Mesenchymal stem cell (in vitro differentiated cells and primary cell): ENCODE measurements at regions not wholly inside any gene's neighbourhood (a gene's known extent, or its start where the extent isn't known, plus 50 kb on each side); places are given as distances from the start of the nearest gene placed in this dataset.

Experiments used
- DNase-seq: peaks from one replicate; pipeline ENCODE4 v3.0.0-alpha.2; 2013
- H2AFZ ChIP-seq: one replicate; pipeline ENCODE4 v1.6.1; 2013; ENCODE audit warnings: low read depth, mild to moderate bottlenecking, control low read depth, inconsistent platforms, low read length, moderate library complexity
- H2AK5ac ChIP-seq: 2 replicates; pipeline ENCODE4 v1.6.1; 2013; ENCODE audit warnings: low read length, moderate library complexity, mild to moderate bottlenecking, inconsistent platforms; ENCODE audit not compliant: severe bottlenecking
- H2BK120ac ChIP-seq: one replicate; pipeline ENCODE4 v1.6.1; 2013; ENCODE audit warnings: low read depth, mild to moderate bottlenecking, inconsistent platforms, low read length, moderate library complexity
- H2BK12ac ChIP-seq, 2 experiments: one replicate each; pipeline ENCODE4 v1.6.1; 2013; ENCODE audit warnings: inconsistent platforms in 2 of 2, low read length in 2 of 2, mild to moderate bottlenecking in 2 of 2, moderate library complexity in 2 of 2, control low read depth in 1 of 2
- H2BK15ac ChIP-seq: one replicate; pipeline ENCODE4 v1.6.1; 2013; ENCODE audit warnings: mild to moderate bottlenecking, low read depth, inconsistent platforms; ENCODE audit not compliant: poor library complexity, severe bottlenecking
- H2BK5ac ChIP-seq: 2 replicates; pipeline ENCODE4 v1.6.1; 2013; ENCODE audit warnings: low read depth, mild to moderate bottlenecking, low read length, control low read depth, inconsistent platforms; ENCODE audit not compliant: poor library complexity, severe bottlenecking
- H3K14ac ChIP-seq, 2 experiments: one replicate each; pipeline ENCODE4 v1.6.1; 2013; ENCODE audit warnings: inconsistent platforms in 2 of 2, low read length in 2 of 2, control low read depth in 1 of 2, mild to moderate bottlenecking in 1 of 2, moderate library complexity in 1 of 2
- H3K18ac ChIP-seq, 2 experiments: one replicate each; pipeline ENCODE4 v1.6.1; 2013; ENCODE audit warnings: inconsistent platforms in 2 of 2, low read length in 2 of 2, control low read depth in 1 of 2, low read depth in 1 of 2, mild to moderate bottlenecking in 1 of 2
- H3K23ac ChIP-seq, 2 experiments: one replicate each; pipeline ENCODE4 v1.6.1; 2013; ENCODE audit warnings: inconsistent platforms in 2 of 2, low read length in 2 of 2, mild to moderate bottlenecking in 2 of 2, moderate library complexity in 2 of 2, control low read depth in 1 of 2
- H3K27ac ChIP-seq: 2 replicates; pipeline ENCODE4 v1.5.1; 2013; ENCODE audit warnings: mild to moderate bottlenecking, moderate library complexity, low read length, control low read depth, inconsistent platforms; ENCODE audit not compliant: poor library complexity, severe bottlenecking
- H3K27me3 ChIP-seq, 2 experiments: 2 replicates each; pipeline versions ENCODE4 v1.6.1 to v1.7.0; 2013; ENCODE audit warnings: low read length in 2 of 2, mild to moderate bottlenecking in 2 of 2, moderate library complexity in 2 of 2, control low read depth in 1 of 2, inconsistent platforms in 1 of 2; ENCODE audit not compliant: control insufficient read depth in 1 of 2, insufficient read depth in 1 of 2
- H3K36me3 ChIP-seq, 2 experiments: 2 replicates each; pipeline versions ENCODE4 v1.6.1 to v1.7.0; 2013; ENCODE audit warnings: low read length in 2 of 2, control low read depth in 1 of 2, inconsistent platforms in 1 of 2, low read depth in 1 of 2, mild to moderate bottlenecking in 1 of 2; ENCODE audit not compliant: insufficient read depth in 2 of 2, control insufficient read depth in 1 of 2
- H3K4ac ChIP-seq, 2 experiments: one replicate each; pipeline ENCODE4 v1.6.1; 2013; ENCODE audit warnings: inconsistent platforms in 2 of 2, low read length in 2 of 2, mild to moderate bottlenecking in 2 of 2, moderate library complexity in 2 of 2, control low read depth in 1 of 2, low read depth in 1 of 2
- H3K4me1 ChIP-seq: 2 replicates; pipeline ENCODE4 v1.6.1; 2013; ENCODE audit warnings: low read depth, low read length, control low read depth; ENCODE audit not compliant: control insufficient read depth, insufficient read depth
- H3K4me2 ChIP-seq: 2 replicates; pipeline ENCODE4 v1.6.1; 2013; ENCODE audit warnings: low read length, mild to moderate bottlenecking, inconsistent platforms; ENCODE audit not compliant: poor library complexity, severe bottlenecking
- H3K4me3 ChIP-seq, 2 experiments: 2 replicates each; pipeline versions ENCODE4 v1.5.1 to v1.7.0; 2013; ENCODE audit warnings: low read length in 2 of 2, mild to moderate bottlenecking in 2 of 2, control low read depth in 1 of 2, low read depth in 1 of 2; ENCODE audit not compliant: insufficient read depth in 1 of 2
- H3K79me1 ChIP-seq: replicated peaks from 2 replicates; pipeline ENCODE4 v1.6.1; 2013; ENCODE audit warnings: mild to moderate bottlenecking, control low read depth, low read length, inconsistent platforms; ENCODE audit not compliant: poor library complexity, severe bottlenecking
- H3K9ac ChIP-seq: 2 replicates; pipeline ENCODE4 v1.7.0; 2013; ENCODE audit warnings: mild to moderate bottlenecking, low read length, moderate library complexity
- H3K9me3 ChIP-seq: 2 replicates; pipeline ENCODE4 v1.7.0; 2013; ENCODE audit warnings: mild to moderate bottlenecking, low read length; ENCODE audit not compliant: control insufficient read depth
- H4K8ac ChIP-seq: one replicate; pipeline ENCODE4 v1.6.1; 2013; ENCODE audit warnings: inconsistent platforms, mild to moderate bottlenecking, low read length, moderate library complexity
- H4K91ac ChIP-seq: one replicate; pipeline ENCODE4 v1.6.1; 2013; ENCODE audit warnings: mild to moderate bottlenecking, low read length, inconsistent platforms
- WGBS: methylation state at CpG from one replicate; pipeline ENCODE4 v1.1.7; 2013; ENCODE audit warnings: mixed read lengths; 5-methylcytosine and 5-hydroxymethylcytosine counted together

DNA sequence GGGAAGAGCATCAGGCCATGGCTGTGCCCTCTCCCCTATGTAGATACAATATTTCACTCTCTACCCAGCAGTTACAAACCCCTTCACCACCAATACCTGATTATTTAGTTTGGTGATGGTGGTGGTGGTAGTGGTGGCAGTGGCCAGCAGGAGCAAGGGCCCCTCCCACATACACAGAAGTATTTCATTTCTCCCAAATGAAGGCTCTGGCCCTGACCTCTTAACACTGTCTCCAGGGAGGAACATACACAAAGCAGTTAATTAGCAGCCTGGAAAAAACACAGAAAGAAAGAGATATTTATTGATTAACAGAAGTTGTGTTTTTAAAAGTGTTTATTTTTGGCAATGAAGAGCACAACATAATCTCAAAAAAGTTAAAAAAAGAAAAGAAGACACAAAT lies 212.7 kb upstream of the SAMSN1 start:
- H3K4ac ChIP-seq = no peak overlapping the region
- no peak overlapping the region for H2BK12ac ChIP-seq
- H3K79me1 ChIP-seq = no peaks in the 10 kb centered on the region
- H3K9ac ChIP-seq = no peak overlapping the region
- no peaks in the 10 kb centered on the region for H3K27me3 ChIP-seq
- no peak overlapping the region for H3K14ac ChIP-seq
- no peak overlapping the region for H3K27ac ChIP-seq
- no peak overlapping the region for H3K18ac ChIP-seq
- H2BK5ac ChIP-seq = no peak overlapping the region
- no peaks in the 10 kb centered on the region for H3K4me1 ChIP-seq
- H4K8ac ChIP-seq = no peak overlapping the region
- no peak overlapping the region for H4K91ac ChIP-seq
- no peak overlapping the region for H2BK120ac ChIP-seq
- no peak overlapping the region for H2AFZ ChIP-seq
- DNase-seq = no peak
- no peak overlapping the region for H3K4me3 ChIP-seq
- H2BK15ac ChIP-seq = no peak overlapping the region
- no peak overlapping the region for H2AK5ac ChIP-seq
- H3K4me2 ChIP-seq = no peak overlapping the region
- H3K23ac ChIP-seq = no peak overlapping the region
- H3K36me3 ChIP-seq = no peaks in the 10 kb centered on the region
- H3K9me3 ChIP-seq = peaks cover 11% of the 10 kb centered on the region

DNA sequence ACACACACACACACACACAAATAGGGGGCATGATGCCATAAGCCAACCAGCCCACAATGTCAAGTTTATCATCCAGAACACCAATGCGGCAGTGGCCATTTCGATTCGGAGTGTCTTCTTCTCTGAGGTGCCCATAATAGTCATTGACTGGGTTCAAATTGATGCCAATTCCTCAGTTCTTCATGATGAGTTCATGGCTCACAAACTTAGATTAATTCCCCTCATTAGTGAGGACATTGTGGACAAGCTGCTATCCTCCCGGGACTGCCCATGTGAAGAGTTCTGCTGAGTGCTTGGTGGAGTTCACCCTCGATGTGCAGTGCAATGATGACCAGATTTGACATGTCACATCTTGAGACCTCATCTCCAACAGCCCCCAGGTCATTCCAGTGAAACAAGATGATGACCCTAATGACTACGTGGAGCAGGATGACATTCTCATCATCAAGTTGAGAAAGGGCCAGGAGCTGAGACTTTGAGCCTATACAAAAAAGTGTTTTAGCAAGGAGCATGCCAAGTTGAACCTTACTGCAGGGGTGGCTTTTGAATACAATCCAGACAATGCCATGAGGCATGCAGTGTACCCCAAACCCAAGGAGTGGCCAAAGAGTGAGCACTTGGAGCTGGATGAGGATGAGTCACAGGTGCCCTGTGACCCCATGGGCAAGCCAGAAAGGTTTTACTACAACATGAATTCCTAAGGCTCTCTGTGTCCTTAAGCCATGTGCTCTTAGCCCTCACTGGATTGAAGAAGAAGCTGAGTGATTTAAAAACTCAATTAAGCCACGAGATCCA lies 211.6 kb upstream of the SAMSN1 start:
- H4K91ac ChIP-seq = no peak overlapping the region
- H2AFZ ChIP-seq = no peak overlapping the region
- no peak overlapping the region for H3K4ac ChIP-seq
- 88% methylated on average over 7 of the region's 7 CpGs for WGBS
- H3K4me1 ChIP-seq = no peaks in the 10 kb centered on the region
- no peak overlapping the region for H2BK120ac ChIP-seq
- no peak overlapping the region for H3K27ac ChIP-seq
- no peak for DNase-seq
- H3K14ac ChIP-seq = no peak overlapping the region
- H3K9me3 ChIP-seq = peaks cover 11% of the 10 kb centered on the region
- H2BK5ac ChIP-seq = no peak overlapping the region
- no peaks in the 10 kb centered on the region for H3K36me3 ChIP-seq
- H4K8ac ChIP-seq = no peak overlapping the region
- H3K18ac ChIP-seq = no peak overlapping the region
- H3K23ac ChIP-seq = no peak overlapping the region
- H3K4me2 ChIP-seq = no peak overlapping the region
- no peaks in the 10 kb centered on the region for H3K79me1 ChIP-seq
- H3K27me3 ChIP-seq = no peaks in the 10 kb centered on the region
- H3K4me3 ChIP-seq = no peak overlapping the region
- H3K9ac ChIP-seq = no peak overlapping the region
- no peak overlapping the region for H2AK5ac ChIP-seq
- no peak overlapping the region for H2BK15ac ChIP-seq
- no peak overlapping the region for H2BK12ac ChIP-seq

DNA sequence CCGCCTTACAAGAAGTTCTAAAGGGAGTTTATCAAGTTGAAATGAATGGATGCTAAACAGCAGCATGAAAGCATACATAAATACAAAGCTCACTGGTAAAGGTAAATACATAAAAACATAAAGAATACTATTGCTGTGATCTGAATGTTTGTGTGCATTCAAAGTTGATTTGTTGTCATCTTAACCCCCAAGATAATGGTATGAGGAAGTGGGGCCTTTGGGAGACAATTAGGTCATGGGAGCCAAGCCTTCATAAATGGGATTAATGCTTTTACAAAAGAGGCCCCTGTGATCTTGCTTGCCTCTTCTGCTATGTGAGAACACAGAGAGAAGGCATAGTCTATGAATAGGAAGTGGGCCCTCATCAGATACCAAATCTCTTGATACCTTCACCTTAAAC lies 209.0 kb upstream of the SAMSN1 start:
- H3K9ac ChIP-seq = no peak overlapping the region
- H3K4me1 ChIP-seq = no peaks in the 10 kb centered on the region
- no peak overlapping the region for H4K91ac ChIP-seq
- H3K4me3 ChIP-seq = no peak overlapping the region
- no peaks in the 10 kb centered on the region for H3K27me3 ChIP-seq
- H3K27ac ChIP-seq = no peak overlapping the region
- no peaks in the 10 kb centered on the region for H3K36me3 ChIP-seq
- no peak overlapping the region for H3K14ac ChIP-seq
- H3K23ac ChIP-seq = no peak overlapping the region
- H2AFZ ChIP-seq = no peak overlapping the region
- peaks cover 11% of the 10 kb centered on the region for H3K9me3 ChIP-seq
- DNase-seq = no peak
- no peak overlapping the region for H2AK5ac ChIP-seq
- no peak overlapping the region for H2BK12ac ChIP-seq
- H4K8ac ChIP-seq = no peak overlapping the region
- no peaks in the 10 kb centered on the region for H3K79me1 ChIP-seq
- H2BK120ac ChIP-seq = no peak overlapping the region
- no peak overlapping the region for H3K4ac ChIP-seq
- no peak overlapping the region for H2BK5ac ChIP-seq
- no peak overlapping the region for H3K4me2 ChIP-seq
- whole genome bisulfite sequencing = no CpG with 5 or more reads among the region's 1 CpG
- no peak overlapping the region for H3K18ac ChIP-seq
- H2BK15ac ChIP-seq = no peak overlapping the region

DNA sequence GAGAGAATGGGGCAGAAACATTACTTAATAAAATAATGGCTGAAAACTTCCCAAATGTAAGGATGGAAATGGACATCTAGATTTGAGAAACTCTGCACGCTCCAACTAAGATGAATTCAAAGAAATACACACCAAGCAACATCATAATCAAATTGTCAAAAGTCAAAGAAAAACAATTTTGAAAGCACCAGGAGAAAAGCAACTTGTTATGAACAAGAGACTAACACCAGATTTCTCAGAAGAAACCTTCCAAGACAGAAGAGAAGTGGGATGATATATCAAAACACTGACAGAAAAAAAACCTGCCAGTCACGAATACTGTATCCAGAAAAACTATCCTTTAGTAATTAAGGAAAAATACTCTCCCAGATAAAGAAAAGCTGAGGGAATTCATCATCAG lies 208.6 kb upstream of the SAMSN1 start:
- no peak overlapping the region for H2AFZ ChIP-seq
- H3K27ac ChIP-seq = no peak overlapping the region
- WGBS = 83% methylated on average over 1 of the region's 2 CpGs

More for the DNA sequence above, 208.6 kb upstream of the SAMSN1 start:
- H2BK120ac ChIP-seq = no peak overlapping the region
- no peak overlapping the region for H3K9ac ChIP-seq
- no peaks in the 10 kb centered on the region for H3K27me3 ChIP-seq
- H3K36me3 ChIP-seq = no peaks in the 10 kb centered on the region
- no peak overlapping the region for H3K4ac ChIP-seq
- H3K9me3 ChIP-seq = peaks cover 11% of the 10 kb centered on the region
- no peak overlapping the region for H4K91ac ChIP-seq
- no peak overlapping the region for H3K18ac ChIP-seq
- H3K4me3 ChIP-seq = no peak overlapping the region
- no peak overlapping the region for H4K8ac ChIP-seq
- H2BK15ac ChIP-seq = no peak overlapping the region
- no peak overlapping the region for H2AK5ac ChIP-seq
- no peak for DNase-seq
- H2BK12ac ChIP-seq = no peak overlapping the region
- no peak overlapping the region for H3K4me2 ChIP-seq
- H3K79me1 ChIP-seq = no peaks in the 10 kb centered on the region
- H3K4me1 ChIP-seq = no peaks in the 10 kb centered on the region
- no peak overlapping the region for H3K23ac ChIP-seq
- H2BK5ac ChIP-seq = no peak overlapping the region
- H3K14ac ChIP-seq = no peak overlapping the region
